ENCODE measurements at regions not wholly inside any gene's neighbourhood (a gene's known extent, or its start where the extent isn't known, plus 50 kb on each side); places are given as distances from the start of the nearest gene placed in this dataset.
"Not testable (repeated sequence)": the region's sequence is repeated elsewhere in the genome, so short reads cannot be mapped to it uniquely, and the experiment has no call there.

- peak; percentile 58 for TF ChIP-seq CTCF (conservative IDR thresholded peaks at IDR 0.05)
- H3K27ac ChIP-seq, result no peak overlapping the region
Observed at GRCh38 chr14:106459971-106460730, 933.8 kb downstream of the TMEM121 start.

- no peak overlapping the region for H3K27ac ChIP-seq
- TF ChIP-seq CTCF (conservative IDR thresholded peaks at IDR 0.05), result no peak
Observed at GRCh38 chr14:106460916-106461315, 934.5 kb downstream of the TMEM121 start.

- not testable (repeated sequence) for H3K27ac ChIP-seq
Observed at GRCh38 chr14:106466483-106466882, 940.1 kb downstream of the TMEM121 start.

- H3K27ac ChIP-seq, result not testable (repeated sequence)
Observed at GRCh38 chr14:106468869-106469268, 942.5 kb downstream of the TMEM121 start.

- not testable (repeated sequence) for H3K27ac ChIP-seq
Observed at GRCh38 chr14:106470028-106470427, 943.6 kb downstream of the TMEM121 start.

GRCh38 chr14:106474261-106475028 lies 948.1 kb downstream of the TMEM121 start:
- H3K27ac ChIP-seq, result not testable (repeated sequence)

GRCh38 chr14:106475214-106475613 lies 948.8 kb downstream of the TMEM121 start:
- not testable (repeated sequence) for H3K27ac ChIP-seq

- H3K27ac ChIP-seq, result not testable (repeated sequence)
Observed at GRCh38 chr14:106477600-106477999, 951.2 kb downstream of the TMEM121 start.

GRCh38 chr14:106480287-106480686 lies 953.9 kb downstream of the TMEM121 start:
- H3K27ac ChIP-seq, result not testable (repeated sequence)

- H3K27ac ChIP-seq, result not testable (repeated sequence)
Observed at GRCh38 chr14:106482213-106482612, 955.8 kb downstream of the TMEM121 start.

- no peak overlapping the region for H3K27ac ChIP-seq
- no peak for TF ChIP-seq CTCF (conservative IDR thresholded peaks at IDR 0.05)
Observed at GRCh38 chr14:106487600-106487999, 961.2 kb downstream of the TMEM121 start.

GRCh38 chr14:106488291-106488690 lies 961.9 kb downstream of the TMEM121 start:
- TF ChIP-seq CTCF (conservative IDR thresholded peaks at IDR 0.05), result no peak
- H3K27ac ChIP-seq, result no peak overlapping the region

Measured in VCaP (cell line).